ENCODE measurements at regions not wholly inside any gene's neighbourhood (a gene's known extent, or its start where the extent isn't known, plus 50 kb on each side); places are given as distances from the start of the nearest gene placed in this dataset.

GRCh38 chr11:47916361-47916841 is 64.0 kb upstream of the PTPRJ start:
- Histone ChIP-seq H3K36me3 (ENCODE audit: control insufficient read depth, insufficient read depth, low read length) (no peaks in the 10 kb centered on the region), H3K27ac (ENCODE audit: insufficient read depth, low read length) (no peak overlapping the region), H2AFZ (ENCODE audit: low read length) (no peak overlapping the region), H3K4me1 (ENCODE audit: control insufficient read depth, extremely low read depth, insufficient read depth, low read length) (peaks cover 13% of the 10 kb centered on the region), H3K79me2 (ENCODE audit: control insufficient read depth, insufficient read depth, low read length) (no peaks in the 10 kb centered on the region), H3K27me3 (ENCODE audit: control insufficient read depth, insufficient read depth, low read length) (no peaks in the 10 kb centered on the region), H3K4me3 (replicated peaks in 1 of 4; ENCODE audit: control extremely low read depth in 1 of 4, insufficient read depth in 1 of 4, low read depth in 3 of 4, low read length in 4 of 4) (no peak overlapping the region), H3K4me2 (ENCODE audit: extremely low read depth, insufficient read depth, low read length) (no peak overlapping the region), H3K9ac (ENCODE audit: insufficient read depth, low read length) (no peak overlapping the region), H4K20me1 (ENCODE audit: control insufficient read depth, extremely low read depth, insufficient read depth, low read length) (no peaks in the 10 kb centered on the region), H3K9me3 (ENCODE audit: control insufficient read depth, insufficient read depth, low read depth, low read length) (no peaks in the 10 kb centered on the region)
- TF ChIP-seq EZH2 (IDR thresholded peaks at IDR 0.05; ENCODE audit: low read length, missing control alignments) (no peak), CTCF (conservative IDR thresholded peaks at IDR 0.05 in 1 of 2, IDR thresholded peaks at IDR 0.05 in 1 of 2; ENCODE audit: low read depth in 1 of 2, low read length in 2 of 2) (no peak)
- peak in 1 of 2 donors; percentile 77 for DNase-seq (ENCODE audit: low read depth in 2 of 2)

- H3K36me3 ChIP-seq (ENCODE audit: control insufficient read depth, insufficient read depth, low read length): no peaks in the 10 kb centered on the region
- H3K27ac ChIP-seq (ENCODE audit: insufficient read depth, low read length): no peak overlapping the region
- H3K79me2 ChIP-seq (ENCODE audit: control insufficient read depth, insufficient read depth, low read length): no peaks in the 10 kb centered on the region
- no peaks in the 10 kb centered on the region for H3K9me3 ChIP-seq (ENCODE audit: control insufficient read depth, insufficient read depth, low read depth, low read length)
- no peaks in the 10 kb centered on the region for H3K27me3 ChIP-seq (ENCODE audit: control insufficient read depth, insufficient read depth, low read length)
- no peak overlapping the region for H3K4me2 ChIP-seq (ENCODE audit: extremely low read depth, insufficient read depth, low read length)
- TF ChIP-seq CTCF (conservative IDR thresholded peaks at IDR 0.05 in 1 of 2, IDR thresholded peaks at IDR 0.05 in 1 of 2; ENCODE audit: low read depth in 1 of 2, low read length in 2 of 2) (no peak), EZH2 (IDR thresholded peaks at IDR 0.05; ENCODE audit: low read length, missing control alignments) (no peak)
- H3K4me1 ChIP-seq (ENCODE audit: control insufficient read depth, extremely low read depth, insufficient read depth, low read length): peaks cover 13% of the 10 kb centered on the region
- no peak for DNase-seq (ENCODE audit: low read depth in 2 of 2)
- no peaks in the 10 kb centered on the region for H4K20me1 ChIP-seq (ENCODE audit: control insufficient read depth, extremely low read depth, insufficient read depth, low read length)
- no peak overlapping the region for H3K9ac ChIP-seq (ENCODE audit: insufficient read depth, low read length)
- H2AFZ ChIP-seq (ENCODE audit: low read length): no peak overlapping the region
- no peak overlapping the region for H3K4me3 ChIP-seq (replicated peaks in 1 of 4; ENCODE audit: control extremely low read depth in 1 of 4, insufficient read depth in 1 of 4, low read depth in 3 of 4, low read length in 4 of 4)
These were observed 64.6 kb upstream of the PTPRJ start for GRCh38 chr11:47915783-47916182.

DNA sequence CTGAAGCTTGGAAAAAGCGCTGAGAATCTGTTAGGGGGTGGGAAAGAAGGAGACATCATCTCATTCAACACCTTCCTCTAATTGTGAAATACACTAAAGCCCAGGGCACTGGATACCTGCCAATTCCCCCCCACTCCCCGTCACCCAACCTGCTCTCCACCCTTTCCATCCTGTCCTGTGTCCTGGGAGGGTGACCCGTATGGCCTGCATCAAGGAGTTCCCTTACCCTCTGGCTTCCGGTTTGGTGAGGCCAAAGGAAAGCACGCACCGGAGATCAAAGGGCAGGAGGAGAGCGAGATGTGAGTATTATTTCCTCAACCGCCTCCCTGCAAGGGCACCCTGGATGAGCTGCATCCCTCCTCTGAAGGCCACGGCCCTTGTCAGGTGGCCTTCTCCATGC is 65.0 kb upstream of the PTPRJ start:
- no peak overlapping the region for H3K4me3 ChIP-seq (replicated peaks in 1 of 4; ENCODE audit: control extremely low read depth in 1 of 4, insufficient read depth in 1 of 4, low read depth in 3 of 4, low read length in 4 of 4)
- no peak overlapping the region for H2AFZ ChIP-seq (ENCODE audit: low read length)
- no peaks in the 10 kb centered on the region for H4K20me1 ChIP-seq (ENCODE audit: control insufficient read depth, extremely low read depth, insufficient read depth, low read length)
- H3K79me2 ChIP-seq (ENCODE audit: control insufficient read depth, insufficient read depth, low read length): no peaks in the 10 kb centered on the region
- no peak for DNase-seq (ENCODE audit: low read depth in 2 of 2)
- TF ChIP-seq CTCF (conservative IDR thresholded peaks at IDR 0.05 in 1 of 2, IDR thresholded peaks at IDR 0.05 in 1 of 2; ENCODE audit: low read depth in 1 of 2, low read length in 2 of 2): no peak
- H3K4me1 ChIP-seq (ENCODE audit: control insufficient read depth, extremely low read depth, insufficient read depth, low read length): peaks cover 13% of the 10 kb centered on the region
- H3K27ac ChIP-seq (ENCODE audit: insufficient read depth, low read length): no peak overlapping the region
- no peaks in the 10 kb centered on the region for H3K9me3 ChIP-seq (ENCODE audit: control insufficient read depth, insufficient read depth, low read depth, low read length)
- no peaks in the 10 kb centered on the region for H3K27me3 ChIP-seq (ENCODE audit: control insufficient read depth, insufficient read depth, low read length)
- H3K4me2 ChIP-seq (ENCODE audit: extremely low read depth, insufficient read depth, low read length): no peak overlapping the region
- no peak overlapping the region for H3K9ac ChIP-seq (ENCODE audit: insufficient read depth, low read length)
- no peaks in the 10 kb centered on the region for H3K36me3 ChIP-seq (ENCODE audit: control insufficient read depth, insufficient read depth, low read length)
